ENCODE measurements at regions not wholly inside any gene's neighbourhood (a gene's known extent, or its start where the extent isn't known, plus 50 kb on each side); places are given as distances from the start of the nearest gene placed in this dataset.
"Not testable (repeated sequence)": the region's sequence is repeated elsewhere in the genome, so short reads cannot be mapped to it uniquely, and the experiment has no call there.

- not testable (repeated sequence) for DNase-seq (ENCODE audit: low spot score in 2 of 2); ATAC-seq; H3K27ac Mint-ChIP-seq; H3K9me3 Mint-ChIP-seq; H3K36me3 Mint-ChIP-seq
Measured at GRCh38 chr6:134763575-134763974, 186.3 kb downstream of the ALDH8A1 start.

DNA sequence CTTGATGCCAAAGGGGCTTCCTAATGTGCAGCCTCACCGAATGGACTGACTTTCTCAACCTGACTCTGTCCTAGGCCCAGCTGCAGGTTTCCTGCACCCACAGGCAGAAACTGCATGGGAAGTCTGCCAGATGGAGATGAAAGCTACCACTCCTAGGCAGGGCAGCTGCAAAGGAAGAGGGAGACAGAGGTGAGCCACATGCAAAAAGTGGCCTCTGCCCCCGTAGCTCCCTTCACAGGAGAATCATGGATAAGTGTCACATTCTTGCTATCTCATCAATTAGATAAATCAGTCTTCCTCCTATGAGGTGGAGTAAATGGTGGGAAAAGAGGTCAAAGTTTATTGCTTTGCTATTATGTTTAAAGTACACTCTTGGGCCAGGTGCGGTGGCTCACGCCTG lies 191.3 kb downstream of the ALDH8A1 start:
- Mint-ChIP-seq H3K27ac (no peak overlapping the region), H3K9me3 (no peaks in the 10 kb centered on the region), H3K36me3 (no peaks in the 10 kb centered on the region)
- DNase-seq (ENCODE audit: low spot score in 2 of 2), result no peak
- no peak for ATAC-seq

- DNase-seq (ENCODE audit: low spot score in 2 of 2) (no peak), ATAC-seq (no peak)
- Mint-ChIP-seq H3K9me3 (no peaks in the 10 kb centered on the region), H3K27ac (no peak overlapping the region), H3K36me3 (no peaks in the 10 kb centered on the region)
Measured at GRCh38 chr6:134757911-134758361, 192.0 kb downstream of the ALDH8A1 start.

GRCh38 chr6:134756374-134757025 lies 193.4 kb downstream of the ALDH8A1 start:
- no peaks in the 10 kb centered on the region for H3K9me3 Mint-ChIP-seq
- H3K36me3 Mint-ChIP-seq, result no peaks in the 10 kb centered on the region
- no peak overlapping the region for H3K27ac Mint-ChIP-seq
- DNase-seq (ENCODE audit: low spot score in 2 of 2) (no peak), ATAC-seq (no peak)

DNA sequence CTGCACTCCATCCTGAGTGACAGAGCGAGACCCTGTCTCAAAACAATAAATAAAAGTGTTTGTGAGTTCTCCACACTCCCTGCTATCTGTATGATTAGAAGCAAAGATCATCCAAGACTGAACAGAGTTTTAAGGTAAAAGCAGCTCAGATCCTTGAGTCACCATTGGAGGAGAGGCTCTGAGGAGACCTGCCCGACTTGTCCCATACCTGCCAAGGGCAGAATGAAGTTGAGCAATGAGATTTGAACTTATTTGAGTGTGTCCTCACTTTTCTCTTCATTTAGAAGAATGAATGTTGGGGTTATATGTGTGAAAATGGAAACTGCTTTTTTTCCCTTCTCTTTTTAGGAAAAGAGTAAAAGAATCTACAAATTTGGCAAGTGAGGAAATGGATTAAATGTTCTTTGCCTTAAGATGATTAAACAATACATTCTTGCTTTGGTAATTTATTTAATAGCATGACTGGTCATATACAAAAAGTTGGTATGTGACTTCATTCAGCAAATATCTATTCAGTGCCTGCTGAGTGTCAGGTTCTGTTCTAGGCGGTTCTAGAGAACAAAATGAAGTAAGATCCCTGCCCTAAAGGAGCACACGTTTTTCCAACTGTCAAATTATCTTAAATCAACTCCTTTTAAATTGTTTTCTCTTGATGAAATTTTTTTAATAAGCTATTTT lies 195.7 kb downstream of the ALDH8A1 start:
- no peaks in the 10 kb centered on the region for H3K36me3 Mint-ChIP-seq
- no peaks in the 10 kb centered on the region for H3K9me3 Mint-ChIP-seq
- DNase-seq (ENCODE audit: low spot score in 2 of 2) (no peak), ATAC-seq (no peak)
- no peak overlapping the region for H3K27ac Mint-ChIP-seq

DNA sequence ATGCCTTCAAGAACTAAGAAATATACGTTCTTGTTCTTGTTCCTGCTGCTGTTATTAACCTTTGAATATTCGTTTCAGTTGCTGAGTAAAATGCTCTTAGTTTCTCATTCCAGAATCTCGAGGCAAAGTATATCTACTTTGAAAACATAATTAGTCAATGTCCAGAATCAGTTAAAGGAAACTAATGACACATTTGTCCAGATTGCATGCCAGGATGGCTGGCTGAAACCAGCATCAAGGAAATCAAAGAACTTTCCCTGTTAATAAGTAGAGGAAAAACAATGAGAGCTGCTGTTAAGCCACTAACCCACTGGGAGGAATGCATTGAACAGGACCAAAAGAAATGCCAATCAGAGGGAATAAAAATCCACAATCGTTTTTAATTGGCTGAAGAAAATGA lies 196.9 kb downstream of the ALDH8A1 start:
- ATAC-seq (no peak), DNase-seq (ENCODE audit: low spot score in 2 of 2) (no peak)
- Mint-ChIP-seq H3K27ac (no peak overlapping the region), H3K36me3 (no peaks in the 10 kb centered on the region), H3K9me3 (no peaks in the 10 kb centered on the region)

DNA sequence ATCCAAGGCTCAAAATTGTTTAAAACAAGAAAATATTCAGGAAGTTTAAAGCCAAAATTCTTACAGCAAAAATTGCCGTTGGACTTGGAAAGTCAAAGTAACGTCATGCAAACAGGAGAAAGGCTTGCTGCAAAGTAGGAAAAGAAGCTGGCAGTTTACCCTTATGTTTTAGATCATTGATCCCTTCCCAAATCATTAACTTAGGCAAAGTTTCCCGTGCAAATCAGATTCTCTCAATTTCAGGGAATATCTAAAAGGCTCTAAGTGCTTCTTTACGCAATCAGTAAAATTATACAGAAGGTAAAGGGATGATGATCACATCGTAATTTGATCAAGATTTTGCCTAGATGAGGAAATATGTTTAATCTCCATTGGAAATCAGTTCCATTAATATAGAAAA lies 197.5 kb downstream of the ALDH8A1 start:
- Mint-ChIP-seq H3K36me3 (no peaks in the 10 kb centered on the region), H3K27ac (no peak overlapping the region), H3K9me3 (no peaks in the 10 kb centered on the region)
- no peak for DNase-seq (ENCODE audit: low spot score in 2 of 2)
- ATAC-seq, result no peak

GRCh38 chr6:134750669-134751068 lies 199.2 kb downstream of the ALDH8A1 start:
- peaks cover 0 to 3% of the 10 kb centered on the region in 2 donors for H3K9me3 Mint-ChIP-seq
- H3K27ac Mint-ChIP-seq, result no peak overlapping the region
- no peaks in the 10 kb centered on the region for H3K36me3 Mint-ChIP-seq
- DNase-seq (ENCODE audit: low spot score in 2 of 2) (no peak), ATAC-seq (no peak)

GRCh38 chr6:134748484-134748883 lies 201.4 kb downstream of the ALDH8A1 start:
- ATAC-seq (no peak), DNase-seq (ENCODE audit: low spot score in 2 of 2) (no peak)
- peaks cover 0 to 3% of the 10 kb centered on the region in 2 donors for H3K9me3 Mint-ChIP-seq
- H3K27ac Mint-ChIP-seq, result no peak overlapping the region
- no peaks in the 10 kb centered on the region for H3K36me3 Mint-ChIP-seq

GRCh38 chr6:134747197-134747596 lies 202.7 kb downstream of the ALDH8A1 start:
- H3K27ac Mint-ChIP-seq; H3K36me3 Mint-ChIP-seq; H3K9me3 Mint-ChIP-seq; ATAC-seq; DNase-seq (ENCODE audit: low spot score in 2 of 2): not testable (repeated sequence)

- no peak for ATAC-seq
- Mint-ChIP-seq H3K36me3 (no peaks in the 10 kb centered on the region), H3K27ac (no peak overlapping the region), H3K9me3 (peaks cover 0 to 3% of the 10 kb centered on the region in 2 donors)
- no peak for DNase-seq (ENCODE audit: low spot score in 2 of 2)
Measured at GRCh38 chr6:134746140-134746539, 203.8 kb downstream of the ALDH8A1 start.

DNA sequence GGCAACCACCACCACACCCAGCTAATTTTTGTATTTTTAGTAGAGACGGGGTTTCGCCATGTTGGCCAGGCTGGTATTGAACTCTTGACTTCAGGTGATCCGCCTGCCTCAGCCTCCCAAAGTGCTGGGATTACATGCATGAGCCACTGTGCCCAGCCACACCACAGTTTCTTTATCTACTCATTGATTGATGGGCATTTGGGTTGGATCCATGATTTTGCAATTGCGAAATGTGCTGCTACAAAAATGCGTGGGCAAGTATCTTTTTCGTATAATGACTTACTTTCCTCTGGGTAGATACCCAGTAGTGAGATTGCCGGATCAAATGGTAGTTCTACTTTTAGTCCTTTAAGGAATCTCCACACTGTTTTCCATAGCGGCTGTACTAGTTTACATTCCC lies 204.7 kb downstream of the ALDH8A1 start:
- not testable (repeated sequence) for ATAC-seq; DNase-seq (ENCODE audit: low spot score in 2 of 2); H3K9me3 Mint-ChIP-seq; H3K27ac Mint-ChIP-seq; H3K36me3 Mint-ChIP-seq

GRCh38 chr6:134744301-134744700 lies 205.6 kb downstream of the ALDH8A1 start:
- Mint-ChIP-seq H3K36me3 (no peaks in the 10 kb centered on the region), H3K9me3 (peaks cover 0 to 3% of the 10 kb centered on the region in 2 donors), H3K27ac (no peak overlapping the region)
- ATAC-seq (no peak), DNase-seq (ENCODE audit: low spot score in 2 of 2) (no peak)

- no peak overlapping the region for H3K27ac Mint-ChIP-seq
- ATAC-seq (no peak), DNase-seq (ENCODE audit: low spot score in 2 of 2) (no peak)
- H3K9me3 Mint-ChIP-seq, result no peaks in the 10 kb centered on the region
- H3K36me3 Mint-ChIP-seq, result no peaks in the 10 kb centered on the region
Measured at GRCh38 chr6:134741200-134741536, 208.7 kb downstream of the ALDH8A1 start.

GRCh38 chr6:134740473-134741199 lies 209.3 kb downstream of the ALDH8A1 start:
- Mint-ChIP-seq H3K27ac (no peak overlapping the region), H3K36me3 (no peaks in the 10 kb centered on the region), H3K9me3 (no peaks in the 10 kb centered on the region)
- DNase-seq (ENCODE audit: low spot score in 2 of 2), result no peak
- ATAC-seq, result no peak

DNA sequence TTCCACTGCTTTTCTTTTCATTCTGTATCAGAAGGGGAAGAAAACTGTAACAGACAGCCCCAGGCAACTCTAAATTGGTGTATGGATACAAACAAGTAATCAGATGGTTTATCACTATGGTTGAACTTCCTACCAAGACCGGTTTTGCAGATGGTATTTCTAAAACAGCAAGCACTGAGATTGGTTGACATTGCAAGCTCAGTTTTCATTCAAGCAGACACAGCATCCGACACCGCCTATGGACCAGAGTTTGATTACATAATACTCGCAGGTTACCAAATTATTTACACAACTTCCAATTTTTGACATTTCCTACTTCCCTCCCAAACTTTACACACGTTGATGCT lies 209.9 kb downstream of the ALDH8A1 start:
- H3K36me3 Mint-ChIP-seq, result no peaks in the 10 kb centered on the region

DNA sequence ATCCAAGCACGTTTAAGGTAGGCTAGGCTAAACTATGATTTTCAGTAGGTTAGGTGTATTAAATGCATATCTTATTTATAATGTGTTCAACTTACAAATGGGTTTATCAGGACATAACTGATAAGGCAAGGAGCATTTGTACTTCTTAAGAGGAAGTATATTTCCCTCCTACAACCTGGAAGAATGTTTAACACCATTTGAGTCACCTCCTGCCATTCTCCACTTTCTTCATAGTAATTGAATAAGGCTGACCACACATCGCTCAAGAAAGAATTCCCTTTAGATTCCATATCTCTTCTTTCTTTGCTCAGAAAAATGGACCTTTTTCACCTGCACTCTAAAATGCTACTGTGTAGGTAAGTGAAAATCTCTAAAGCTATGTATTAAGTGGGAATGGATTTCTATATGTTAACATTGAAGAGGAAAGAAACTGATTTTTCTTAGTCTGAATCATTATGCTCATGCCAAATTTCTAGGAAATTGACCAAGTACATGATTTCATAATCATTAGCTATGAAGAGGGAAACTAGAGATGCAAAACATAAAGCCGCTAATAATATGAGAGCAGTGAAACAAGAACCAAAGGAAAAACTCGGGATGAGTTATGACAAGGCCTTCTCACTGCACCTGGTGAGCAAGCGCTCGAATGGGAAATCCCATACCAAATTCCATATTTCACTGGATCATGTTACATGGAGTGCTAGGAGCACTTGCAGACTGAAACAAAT lies 210.4 kb downstream of the ALDH8A1 start:
- no peaks in the 10 kb centered on the region for H3K36me3 Mint-ChIP-seq
- ATAC-seq, result no peak
- H3K9me3 Mint-ChIP-seq, result no peaks in the 10 kb centered on the region
- no peak for DNase-seq (ENCODE audit: low spot score in 2 of 2)
- no peak overlapping the region for H3K27ac Mint-ChIP-seq

More for the DNA sequence above, 209.9 kb downstream of the ALDH8A1 start:
- Mint-ChIP-seq H3K27ac (no peak overlapping the region), H3K9me3 (no peaks in the 10 kb centered on the region)
- ATAC-seq, result no peak
- no peak for DNase-seq (ENCODE audit: low spot score in 2 of 2)
